ENCODE measurements at regions not wholly inside any gene's neighbourhood (a gene's known extent, or its start where the extent isn't known, plus 50 kb on each side); places are given as distances from the start of the nearest gene placed in this dataset.
"Not testable (repeated sequence)": the region's sequence is repeated elsewhere in the genome, so short reads cannot be mapped to it uniquely, and the experiment has no call there.

GRCh38 chr1:157247764-157248049, 109.5 kb upstream of the ETV3 start:
- not testable (repeated sequence) for DNase-seq

GRCh38 chr1:157247005-157247763, 109.0 kb upstream of the ETV3 start:
- no peak for DNase-seq

- DNase-seq: no peak
Measured at GRCh38 chr1:157245823-157246222, 107.6 kb upstream of the ETV3 start.

GRCh38 chr1:157241185-157241538, 103.0 kb upstream of the ETV3 start:
- no peak for DNase-seq

GRCh38 chr1:157240495-157241184, 102.4 kb upstream of the ETV3 start:
- DNase-seq: no peak

- DNase-seq: no peak
Measured at GRCh38 chr1:157239936-157240335, 101.7 kb upstream of the ETV3 start.

GRCh38 chr1:157238585-157238984, 100.4 kb upstream of the ETV3 start:
- DNase-seq: no peak

GRCh38 chr1:157237981-157238380, 99.8 kb upstream of the ETV3 start:
- DNase-seq: no peak

- no peak for DNase-seq
Measured at GRCh38 chr1:157237522-157237921, 99.3 kb upstream of the ETV3 start.

- no peak for DNase-seq
Measured at GRCh38 chr1:157236072-157236471, 97.9 kb upstream of the ETV3 start.

GRCh38 chr1:157235307-157235706, 97.1 kb upstream of the ETV3 start:
- DNase-seq: no peak

GRCh38 chr1:157234705-157235273, 96.6 kb upstream of the ETV3 start:
- no peak for DNase-seq

- DNase-seq: no peak
Measured at GRCh38 chr1:157233131-157233530, 94.9 kb upstream of the ETV3 start.

- DNase-seq: no peak
Measured at GRCh38 chr1:157231846-157232525, 93.8 kb upstream of the ETV3 start.

GRCh38 chr1:157230500-157230899, 92.3 kb upstream of the ETV3 start:
- DNase-seq: no peak

- DNase-seq: no peak
Measured at GRCh38 chr1:157227700-157228099, 89.5 kb upstream of the ETV3 start.

GRCh38 chr1:157226739-157227138, 88.5 kb upstream of the ETV3 start:
- DNase-seq: no peak

GRCh38 chr1:157219600-157219999, 81.4 kb upstream of the ETV3 start:
- DNase-seq: no peak

GRCh38 chr1:157219182-157219581, 81.0 kb upstream of the ETV3 start:
- DNase-seq: no peak

GRCh38 chr1:157218671-157219070, 80.5 kb upstream of the ETV3 start:
- no peak for DNase-seq

GRCh38 chr1:157217486-157217885, 79.3 kb upstream of the ETV3 start:
- no peak for DNase-seq

GRCh38 chr1:157213836-157214235, 75.6 kb upstream of the ETV3 start:
- no peak for DNase-seq

GRCh38 chr1:157209514-157209913, 71.3 kb upstream of the ETV3 start:
- no peak for DNase-seq

- not testable (repeated sequence) for DNase-seq
Measured at GRCh38 chr1:157205982-157206381, 67.8 kb upstream of the ETV3 start.
